H1 (cell line): ENCODE measurements at regions not wholly inside any gene's neighbourhood (a gene's known extent, or its start where the extent isn't known, plus 50 kb on each side); places are given as distances from the start of the nearest gene placed in this dataset.
A peak's percentile ranks its signal among the peaks of the same experiment; 100 is the strongest.

Experiments used
- CTCF ChIA-PET: fragments of 300-600 bp; sonication (Branson Sonifier 250); formaldehyde crosslinking; loops from one replicate; lab custom pipeline; 2021; ENCODE audit not compliant: partially characterized antibody; lab: Charles Lee
- POLR2A ChIA-PET: fragments of 300-600 bp; sonication (Branson Sonifier 250); formaldehyde crosslinking; loops from one replicate; lab custom pipeline; 2021; ENCODE audit warnings: inconsistent platforms; ENCODE audit not compliant: partially characterized antibody; lab: Charles Lee
- DNase-seq, 2 experiments: peaks; one replicate each; pipeline versions ENCODE4 v3.0.0 to v3.0.0-alpha.2; 2010 to 2022; ENCODE audit warnings: low spot score in 2 of 2, low read depth in 1 of 2, mixed read lengths in 1 of 2
- FAIRE-seq: peaks from 2 replicates; lab custom pipeline; 2011; peaks lifted over from hg19 to GRCh38; lab: Jason Lieb, UNC
- H2AFZ ChIP-seq: 2 replicates; pipeline ENCODE4 v1.8.1; 2012; ENCODE audit warnings: low read length, inconsistent platforms
- H2AK5ac ChIP-seq: 2 replicates; pipeline ENCODE4 v1.6.1; 2013; ENCODE audit warnings: low read depth, low read length
- H2BK120ac ChIP-seq: replicated peaks from 2 replicates; pipeline ENCODE3; 2013; ENCODE audit warnings: low read depth, low read length, inconsistent platforms
- H2BK12ac ChIP-seq: 2 replicates; pipeline ENCODE4 v1.6.1; 2013; ENCODE audit warnings: low read depth, low read length
- H2BK15ac ChIP-seq: 2 replicates; pipeline ENCODE4 v1.6.1; 2013; ENCODE audit warnings: low read length
- H2BK20ac ChIP-seq: 2 replicates; pipeline ENCODE4 v1.6.1; 2013; ENCODE audit warnings: low read length
- H2BK5ac ChIP-seq: 2 replicates; pipeline ENCODE4 v1.6.1; 2013; ENCODE audit warnings: low read depth, low read length
- H3K14ac ChIP-seq: 2 replicates; pipeline ENCODE4 v1.6.1; 2013; ENCODE audit warnings: inconsistent platforms; ENCODE audit not compliant: insufficient read length
- H3K18ac ChIP-seq: 2 replicates; pipeline ENCODE4 v1.6.1; 2013; ENCODE audit warnings: low read length; ENCODE audit errors: extremely low read depth
- H3K23ac ChIP-seq: 2 replicates; pipeline ENCODE4 v1.6.1; 2013; ENCODE audit warnings: inconsistent platforms; ENCODE audit not compliant: insufficient read length
- H3K23me2 ChIP-seq: 2 replicates; pipeline ENCODE4 v1.6.1; 2013; ENCODE audit warnings: low read depth, low read length
- H3K27ac ChIP-seq: 2 replicates; pipeline ENCODE4 v1.6.1; 2011; ENCODE audit warnings: low read depth, low read length, inconsistent platforms
- H3K27me3 ChIP-seq, 4 experiments: replicated peaks in 1 of 4; 1 replicate in 1 of 4; 2 replicates in 3 of 4; pipeline versions ENCODE4 v1.6.1 to v1.8.1; 2011 to 2013; ENCODE audit warnings: low read length in 3 of 4, mild to moderate bottlenecking in 3 of 4, inconsistent platforms in 2 of 4, mixed read lengths in 2 of 4, moderate library complexity in 1 of 4; ENCODE audit not compliant: control insufficient read depth in 3 of 4, insufficient read depth in 3 of 4; ENCODE audit errors: extremely low read depth in 1 of 4
- H3K36me3 ChIP-seq, 4 experiments: 2 replicates each; pipeline versions ENCODE4 v1.6.1 to v1.8.1; 2011 to 2013; ENCODE audit warnings: mild to moderate bottlenecking in 4 of 4, low read length in 3 of 4, moderate library complexity in 2 of 4, control low read depth in 1 of 4, inconsistent platforms in 1 of 4; ENCODE audit not compliant: insufficient read depth in 4 of 4, control insufficient read depth in 2 of 4
- H3K4ac ChIP-seq: replicated peaks from 2 replicates; pipeline ENCODE3; 2013; ENCODE audit warnings: low read length, low read depth, mixed read lengths, inconsistent platforms; ENCODE audit not compliant: insufficient read length
- H3K4me1 ChIP-seq, 4 experiments: replicated peaks in 1 of 4; 1 replicate in 1 of 4; 2 replicates in 3 of 4; pipeline versions ENCODE4 v1.6.1 to v1.8.1; 2011 to 2013; ENCODE audit warnings: low read length in 3 of 4, inconsistent platforms in 2 of 4, mixed read lengths in 1 of 4; ENCODE audit not compliant: insufficient read depth in 4 of 4, control insufficient read depth in 3 of 4
- H3K4me2 ChIP-seq, 2 experiments: 2 replicates each; pipeline versions ENCODE4 v1.6.1 to v1.8.1; 2011 to 2013; ENCODE audit warnings: low read depth in 2 of 2, low read length in 2 of 2, control low read depth in 1 of 2, inconsistent platforms in 1 of 2, mild to moderate bottlenecking in 1 of 2; ENCODE audit not compliant: insufficient read depth in 1 of 2
- H3K4me3 ChIP-seq, 4 experiments: fragments of 200-600, 300-600 bp in 1 of 4; sonication (generic), shearing (Covaris generic), sonication (Bioruptor Twin) in 1 of 4; 2 replicates each; pipeline versions ENCODE4 v1.5.1 to v1.8.1; 2011 to 2016; ENCODE audit warnings: low read length in 4 of 4, low read depth in 3 of 4, control low read depth in 2 of 4, inconsistent platforms in 2 of 4, mild to moderate bottlenecking in 2 of 4, mixed read lengths in 1 of 4, moderate library complexity in 1 of 4; ENCODE audit not compliant: insufficient read depth in 2 of 4; ENCODE audit errors: extremely low read depth in 1 of 4
- H3K56ac ChIP-seq: replicated peaks from 2 replicates; pipeline ENCODE3; 2013; ENCODE audit warnings: low read depth, mild to moderate bottlenecking, mixed read lengths, low read length, inconsistent platforms; ENCODE audit not compliant: insufficient read length
- H3K79me1 ChIP-seq: 2 replicates; pipeline ENCODE4 v1.6.1; 2013; ENCODE audit warnings: low read depth, low read length, control low read depth
- H3K79me2 ChIP-seq, 2 experiments: 2 replicates each; pipeline versions ENCODE4 v1.6.1 to v1.8.1; 2012 to 2013; ENCODE audit warnings: low read length in 2 of 2, mild to moderate bottlenecking in 2 of 2, inconsistent platforms in 1 of 2; ENCODE audit not compliant: insufficient read depth in 2 of 2, control insufficient read depth in 1 of 2
- H3K9ac ChIP-seq, 4 experiments: replicated peaks in 1 of 4; 1 replicate in 1 of 4; 2 replicates in 3 of 4; pipeline versions ENCODE4 v1.6.1 to v1.8.1; 2011 to 2013; ENCODE audit warnings: low read depth in 3 of 4, low read length in 3 of 4, control low read depth in 2 of 4, mild to moderate bottlenecking in 2 of 4, moderate library complexity in 2 of 4, inconsistent platforms in 1 of 4; ENCODE audit errors: extremely low read depth in 1 of 4
- H3K9me3 ChIP-seq, 2 experiments: 2 replicates each; pipeline versions ENCODE4 v1.6.1 to v1.8.1; 2012 to 2013; ENCODE audit warnings: mild to moderate bottlenecking in 2 of 2, moderate library complexity in 2 of 2, control low read depth in 1 of 2, inconsistent platforms in 1 of 2, low read depth in 1 of 2, low read length in 1 of 2, mixed read lengths in 1 of 2; ENCODE audit not compliant: insufficient read depth in 2 of 2
- H4K20me1 ChIP-seq, 2 experiments: replicated peaks in 1 of 2; 2 replicates each; pipeline versions ENCODE3 to v1.8.1; 2011 to 2013; ENCODE audit warnings: inconsistent platforms in 2 of 2, low read length in 2 of 2, mild to moderate bottlenecking in 1 of 2; ENCODE audit not compliant: insufficient read depth in 2 of 2, control insufficient read depth in 1 of 2
- H4K5ac ChIP-seq: 2 replicates; pipeline ENCODE4 v1.6.1; 2013; ENCODE audit warnings: low read length, low read depth, mixed read lengths, inconsistent platforms; ENCODE audit not compliant: insufficient read length
- H4K8ac ChIP-seq: 2 replicates; pipeline ENCODE4 v1.8.0; 2013; ENCODE audit warnings: mild to moderate bottlenecking, moderate library complexity, low read length, inconsistent platforms; ENCODE audit not compliant: insufficient read depth; ENCODE audit errors: extremely low read depth
- H4K91ac ChIP-seq: replicated peaks from 2 replicates; pipeline ENCODE3; 2013; ENCODE audit warnings: low read length, mixed read lengths, inconsistent platforms; ENCODE audit not compliant: insufficient read length
- BCL11A ChIP-seq, 2 experiments: IDR thresholded peaks; one replicate each; pipeline ENCODE4 v1.6.1; 2011; ENCODE audit warnings: low read depth in 2 of 2, low read length in 2 of 2, mild to moderate bottlenecking in 2 of 2
- HDAC6 ChIP-seq: IDR thresholded peaks from one replicate; pipeline ENCODE4 v1.7.1; 2012; ENCODE audit warnings: low read depth, mild to moderate bottlenecking, inconsistent platforms, low read length, moderate library complexity
- JUND ChIP-seq: IDR thresholded peaks from 2 replicates; pipeline ENCODE4 v1.6.1; 2011; ENCODE audit warnings: mild to moderate bottlenecking, improper control_type of control experiment, low read length
- KDM1A ChIP-seq: fragments of 200-600, 300-600 bp; sonication (generic); IDR thresholded peaks from 2 replicates; pipeline ENCODE4 v1.7.1; 2016; ENCODE audit warnings: mild to moderate bottlenecking, low read length, borderline replicate concordance
- RXRA ChIP-seq: IDR thresholded peaks from 2 replicates; pipeline ENCODE4 v1.6.1; 2011; ENCODE audit warnings: low read depth, mild to moderate bottlenecking, low read length, moderate library complexity; ENCODE audit not compliant: insufficient read depth
- SIRT6 ChIP-seq: IDR thresholded peaks from one replicate; pipeline ENCODE4 v1.7.1; 2012; ENCODE audit warnings: low read length, inconsistent platforms
- SP1 ChIP-seq: IDR thresholded peaks from 2 replicates; pipeline ENCODE4 v1.6.1; 2011; ENCODE audit warnings: low read depth, low read length
- SRF ChIP-seq: IDR thresholded peaks from 2 replicates; pipeline ENCODE4 v1.6.1; 2011; ENCODE audit warnings: mild to moderate bottlenecking, low read depth, low read length, moderate library complexity
- TCF12 ChIP-seq: IDR thresholded peaks from 2 replicates; pipeline ENCODE4 v1.6.1; 2011; ENCODE audit warnings: low read depth, mild to moderate bottlenecking, low read length
- WGBS, 2 experiments: shearing (Covaris generic) in 1 of 2; methylation state at CpG; one replicate each; pipeline versions ENCODE4 v1.1.6 to v1.1.7; 2013 to 2015; ENCODE audit warnings: low lambda C conversion rate in 2 of 2, mixed read lengths in 2 of 2, inconsistent platforms in 1 of 2, low coverage in 1 of 2, missing lambda C conversion rate in 1 of 2; ENCODE audit not compliant: insufficient replicate concordance in 2 of 2, insufficient coverage in 1 of 2, insufficient read length in 1 of 2; ENCODE audit errors: extremely low coverage in 1 of 2, missing lambda C conversion rate in 1 of 2; 5-methylcytosine and 5-hydroxymethylcytosine counted together

- Histone ChIP-seq H2BK5ac (no peak overlapping the region), H3K56ac (no peak overlapping the region), H2BK120ac (no peak overlapping the region), H4K20me1 (no peaks in the 10 kb centered on the region), H2AK5ac (no peak overlapping the region), H4K91ac (no peak overlapping the region), H3K27me3 (no peaks in the 10 kb centered on the region; a peak in 1 of 7 replicates), H3K27ac (no peak overlapping the region), H3K18ac (no peak overlapping the region), H3K14ac (no peak overlapping the region), H2BK20ac (no peak overlapping the region), H3K9ac (no peak overlapping the region), H3K79me2 (no peaks in the 10 kb centered on the region), H3K4ac (no peak overlapping the region), H3K4me2 (no peak overlapping the region), H2BK15ac (peak overlapping the region; percentile 29; the same call in 1 of the 2 replicates), H3K4me1 (no peaks in the 10 kb centered on the region), H3K9me3 (no peaks in the 10 kb centered on the region), H4K8ac (peak overlapping the region; percentile 7; the same call in 1 of the 2 replicates), H3K23me2 (no peaks in the 10 kb centered on the region), H3K79me1 (no peaks in the 10 kb centered on the region), H3K4me3 (no peak overlapping the region), H3K36me3 (no peaks in the 10 kb centered on the region), H3K23ac (no peak overlapping the region), H2BK12ac (peak overlapping the region; percentile 92; the same call in 1 of the 2 replicates), H2AFZ (no peak overlapping the region), H4K5ac (no peak overlapping the region)
- CTCF ChIA-PET: no interaction called here
- 91% methylated on average over 19 of the region's 19 CpGs; no CpG with 5 or more reads in 1 of the 2 experiments for WGBS, 2 experiments
- POLR2A ChIA-PET: no interaction called here
- TF ChIP-seq TCF12 (no peak), SIRT6 (no peak), SRF (no peak), KDM1A (no peak), RXRA (no peak), HDAC6 (no peak), JUND (no peak), BCL11A (IDR thresholded peaks at IDR 0.05; ENCODE audit: low read depth in 2 of 2, low read length in 2 of 2) (no peak), SP1 (no peak)
- no peak for FAIRE-seq
- DNase-seq: no peak
These were observed 1383.2 kb downstream of the BRD1 start for GRCh38 chr22:48444320-48445112.
